B cell (primary cell): ENCODE measurements at regions not wholly inside any gene's neighbourhood (a gene's known extent, or its start where the extent isn't known, plus 50 kb on each side); places are given as distances from the start of the nearest gene placed in this dataset.

Source experiments
- ATAC-seq: fragments of 200-7000 bp; cut with Tn5 transposase; one replicate; pipeline ENCODE4 v1.10.0; 2021; ENCODE audit warnings: low read depth, mild to moderate bottlenecking, moderate number of reproducible peaks, moderate library complexity
- CTCF ChIA-PET: fragments of 350-600 bp; sonication (Branson Sonifier 250); formaldehyde crosslinking; loops from one replicate; lab custom pipeline; 2021; ENCODE audit warnings: antibody characterized with exemption, inconsistent platforms; lab: Charles Lee
- POLR2A ChIA-PET: fragments of 350-600 bp; sonication (Branson Sonifier 250); formaldehyde crosslinking; loops from one replicate; lab custom pipeline; 2021; ENCODE audit warnings: antibody characterized with exemption; lab: Charles Lee
- DNase-seq: peaks from one replicate; pipeline ENCODE4 v3.0.0; 2013
- H2AFZ ChIP-seq: 2 replicates; pipeline ENCODE4 v1.6.1; 2012; ENCODE audit warnings: mild to moderate bottlenecking, low read depth, low read length; ENCODE audit not compliant: insufficient read depth, poor library complexity, severe bottlenecking
- H3K27ac ChIP-seq, 2 donors: 1 replicate in 1 of 2; 2 replicates in 1 of 2; pipeline ENCODE4 v1.5.1; 2012 to 2013; ENCODE audit warnings: low read length in 2 of 2, mild to moderate bottlenecking in 2 of 2, moderate library complexity in 1 of 2
- H3K27me3 ChIP-seq, 4 experiments: fragments of 200-600 bp in 1 of 4; sonication (generic) in 1 of 4; replicated peaks in 1 of 4; 1 replicate in 2 of 4; 2 replicates in 2 of 4; pipeline versions ENCODE4 v1.6.1 to v1.7.0; 2013 to 2016; ENCODE audit warnings: low read length in 3 of 4, mild to moderate bottlenecking in 2 of 4, mixed read lengths in 1 of 4, moderate library complexity in 1 of 4; ENCODE audit not compliant: insufficient read depth in 4 of 4, control insufficient read depth in 3 of 4; ENCODE audit errors: control extremely low read depth in 1 of 4
- H3K36me3 ChIP-seq, 2 experiments: replicated peaks in 1 of 2; 1 replicate in 1 of 2; 2 replicates in 1 of 2; pipeline versions ENCODE4 v1.6.1 to v1.7.1; 2013; ENCODE audit warnings: low read length in 1 of 2; ENCODE audit not compliant: insufficient read depth in 2 of 2, control insufficient read depth in 1 of 2; ENCODE audit errors: control extremely low read depth in 1 of 2, extremely low read depth in 1 of 2
- H3K4me1 ChIP-seq, 2 donors: fragments of 200-600 bp in 1 of 2; sonication (generic) in 1 of 2; 1 replicate in 1 of 2; 2 replicates in 1 of 2; pipeline versions ENCODE4 v1.5.1 to v1.6.1; 2013 to 2017; ENCODE audit warnings: low read length in 2 of 2; ENCODE audit not compliant: control insufficient read depth in 2 of 2, insufficient read depth in 2 of 2
- H3K4me2 ChIP-seq: replicated peaks from 2 replicates; pipeline ENCODE3; 2012; ENCODE audit warnings: mild to moderate bottlenecking, low read depth, low read length; ENCODE audit not compliant: poor library complexity, severe bottlenecking
- H3K4me3 ChIP-seq, 5 experiments: fragments of 200-600 bp in 1 of 5; sonication (generic) in 1 of 5; 1 replicate in 3 of 5; 2 replicates in 2 of 5; pipeline versions ENCODE4 v1.5.1 to v1.7.0; 2011 to 2016; ENCODE audit warnings: low read length in 4 of 5, mild to moderate bottlenecking in 4 of 5, low read depth in 2 of 5, control low read depth in 1 of 5, moderate library complexity in 1 of 5; ENCODE audit not compliant: insufficient read depth in 1 of 5; ENCODE audit errors: control extremely low read depth in 1 of 5, extremely low read depth in 1 of 5
- H3K79me2 ChIP-seq: fragments of 200-600 bp; sonication (generic); one replicate; pipeline ENCODE4 v1.6.0; 2016; ENCODE audit warnings: low read length; ENCODE audit not compliant: control insufficient read depth, insufficient read depth
- H3K9ac ChIP-seq: fragments of 200-600 bp; sonication (generic); 2 replicates; pipeline ENCODE4 v1.6.1; 2017; ENCODE audit warnings: mild to moderate bottlenecking, low read length, moderate library complexity
- H3K9me3 ChIP-seq, 3 donors: one replicate each; pipeline versions ENCODE4 v1.6.1 to v1.7.1; 2013; ENCODE audit warnings: low read length in 2 of 3; ENCODE audit not compliant: control insufficient read depth in 2 of 3, insufficient read depth in 1 of 3; ENCODE audit errors: control extremely low read depth in 1 of 3
- H4K20me1 ChIP-seq: 2 replicates; pipeline ENCODE4 v1.6.0; 2012; ENCODE audit warnings: mild to moderate bottlenecking, low read length; ENCODE audit not compliant: insufficient read depth, control insufficient read depth, poor library complexity, severe bottlenecking
- H3K27ac Mint-ChIP-seq: one replicate; pipeline ENCODE4 v1.8.0; 2021; ENCODE audit warnings: mixed read lengths
- H3K27me3 Mint-ChIP-seq: one replicate; pipeline ENCODE4 v1.8.0; 2021; ENCODE audit warnings: mixed read lengths
- H3K4me1 Mint-ChIP-seq: one replicate; pipeline ENCODE4 v1.8.0; 2021; ENCODE audit warnings: mixed read lengths
- H3K4me3 Mint-ChIP-seq: one replicate; pipeline ENCODE4 v1.8.0; 2021; ENCODE audit warnings: mixed read lengths
- H3K9me3 Mint-ChIP-seq: one replicate; pipeline ENCODE4 v1.8.0; 2022; ENCODE audit warnings: mixed read lengths; ENCODE audit not compliant: insufficient read depth
- CTCF ChIP-seq: fragments of 200-600 bp; IDR thresholded peaks from one replicate; pipeline ENCODE4 v1.8.0; 2022; ENCODE audit warnings: antibody characterized with exemption, mild to moderate bottlenecking
- EZH2 ChIP-seq: IDR thresholded peaks from 2 replicates; pipeline ENCODE4 v1.6.1; 2012; ENCODE audit warnings: borderline replicate concordance, low read depth, mild to moderate bottlenecking, moderate library complexity, low read length; ENCODE audit not compliant: insufficient read depth, poor library complexity, severe bottlenecking
- WGBS: methylation state at CpG from one replicate; pipeline ENCODE4 v1.1.5; 2013; ENCODE audit warnings: missing lambda C conversion rate; ENCODE audit not compliant: insufficient coverage; 5-methylcytosine and 5-hydroxymethylcytosine counted together
- intact Hi-C: fragments of 100-400 bp; cut with micrococcal nuclease; formaldehyde crosslinking; loops from one replicate; pipeline ENCODE4 v1.10.0; 2022

GRCh38 chr6:56370561-56371211, 123.3 kb upstream of the COL21A1 start:
- H4K20me1 ChIP-seq: no peaks in the 10 kb centered on the region
- ChIA-PET CTCF (interaction anchor here (1.1 to 1.4 kb wide), 3 partner anchors 12 to 200 kb away, joined by 3 to 5 read pairs (median 3); no protein-coding TSS in a partner anchor), POLR2A (no interaction called here)
- H3K36me3 ChIP-seq: no peaks in the 10 kb centered on the region
- DNase-seq (no peak), ATAC-seq (no peak)
- no peak overlapping the region for H3K9ac ChIP-seq
- Mint-ChIP-seq H3K4me1 (peaks cover 14% of the 10 kb centered on the region), H3K27me3 (peaks cover 11% of the 10 kb centered on the region), H3K4me3 (no peak overlapping the region), H3K27ac (no peak overlapping the region), H3K9me3 (no peaks in the 10 kb centered on the region)
- no peaks in the 10 kb centered on the region for H3K27me3 ChIP-seq
- H3K4me3 ChIP-seq: no peak overlapping the region
- no peak for TF ChIP-seq EZH2
- no peak for TF ChIP-seq CTCF
- intact Hi-C loops: no loop called here
- no peak overlapping the region for H2AFZ ChIP-seq
- H3K79me2 ChIP-seq: no peaks in the 10 kb centered on the region
- H3K9me3 ChIP-seq: no peaks in the 10 kb centered on the region
- H3K27ac ChIP-seq: no peak overlapping the region
- H3K4me2 ChIP-seq: no peak overlapping the region
- 94% methylated on average over 2 of the region's 2 CpGs for WGBS
- no peaks in the 10 kb centered on the region for H3K4me1 ChIP-seq

GRCh38 chr6:56370127-56370540, 122.8 kb upstream of the COL21A1 start:
- WGBS: 94% methylated on average over 6 of the region's 10 CpGs
- H3K9ac ChIP-seq: no peak overlapping the region
- TF ChIP-seq CTCF: no peak
- TF ChIP-seq EZH2: no peak
- H3K27ac Mint-ChIP-seq: no peak overlapping the region
- DNase-seq (no peak), ATAC-seq (no peak)
- no peaks in the 10 kb centered on the region for H4K20me1 ChIP-seq
- H3K27me3 ChIP-seq: no peaks in the 10 kb centered on the region
- H3K27me3 Mint-ChIP-seq: peaks cover 11% of the 10 kb centered on the region
- H3K79me2 ChIP-seq: no peaks in the 10 kb centered on the region
- peaks cover 14% of the 10 kb centered on the region for H3K4me1 Mint-ChIP-seq
- no peaks in the 10 kb centered on the region for H3K9me3 Mint-ChIP-seq
- H3K4me3 ChIP-seq: no peak overlapping the region
- no peak overlapping the region for H3K4me2 ChIP-seq
- H3K4me1 ChIP-seq: no peaks in the 10 kb centered on the region
- ChIA-PET POLR2A (no interaction called here), CTCF (interaction anchor here (1.1 to 1.4 kb wide), 3 partner anchors 12 to 200 kb away, joined by 3 to 5 read pairs (median 3); no protein-coding TSS in a partner anchor)
- no peak overlapping the region for H2AFZ ChIP-seq
- intact Hi-C loops: no loop called here
- H3K9me3 ChIP-seq: no peaks in the 10 kb centered on the region
- no peak overlapping the region for H3K4me3 Mint-ChIP-seq
- no peaks in the 10 kb centered on the region for H3K36me3 ChIP-seq
- no peak overlapping the region for H3K27ac ChIP-seq
